Endothelial cell of hepatic sinusoid (primary cell): ENCODE measurements at regions not wholly inside any gene's neighbourhood (a gene's known extent, or its start where the extent isn't known, plus 50 kb on each side); places are given as distances from the start of the nearest gene placed in this dataset.

Source experiments
- in situ Hi-C: cut with HindIII; loops from 2 replicates; pipeline ENCODE4 v1.10.0; 2017; ENCODE audit warnings: low sequenced_read_pairs

- in situ Hi-C loops = no loop called here
Measured at GRCh38 chr2:188848887-188849435, 125.2 kb upstream of the COL3A1 start.

GRCh38 chr2:188850786-188851185 lies 123.4 kb upstream of the COL3A1 start:
- in situ Hi-C loops = no loop called here

GRCh38 chr2:188851311-188851710 lies 122.9 kb upstream of the COL3A1 start:
- in situ Hi-C loops = no loop called here

- in situ Hi-C loops = no loop called here
Measured at GRCh38 chr2:188851826-188852225, 122.3 kb upstream of the COL3A1 start.

- in situ Hi-C loops = no loop called here
Measured at GRCh38 chr2:188852772-188853171, 121.4 kb upstream of the COL3A1 start.

- in situ Hi-C loops = no loop called here
Measured at GRCh38 chr2:188853307-188853706, 120.9 kb upstream of the COL3A1 start.

GRCh38 chr2:188865681-188866080 lies 108.5 kb upstream of the COL3A1 start:
- in situ Hi-C loops = no loop called here

GRCh38 chr2:188869550-188869949 lies 104.6 kb upstream of the COL3A1 start:
- in situ Hi-C loops = no loop called here

GRCh38 chr2:188870289-188870688 lies 103.9 kb upstream of the COL3A1 start:
- in situ Hi-C loops = no loop called here

- in situ Hi-C loops = no loop called here
Measured at GRCh38 chr2:188875104-188875503, 99.1 kb upstream of the COL3A1 start.

- in situ Hi-C loops = no loop called here
Measured at GRCh38 chr2:188878716-188879115, 95.5 kb upstream of the COL3A1 start.

GRCh38 chr2:188880740-188881139 lies 93.4 kb upstream of the COL3A1 start:
- in situ Hi-C loops = no loop called here

GRCh38 chr2:188881434-188881833 lies 92.7 kb upstream of the COL3A1 start:
- in situ Hi-C loops = no loop called here

GRCh38 chr2:188884046-188884445 lies 90.1 kb upstream of the COL3A1 start:
- in situ Hi-C loops = no loop called here

- in situ Hi-C loops = no loop called here
Measured at GRCh38 chr2:188884517-188884916, 89.7 kb upstream of the COL3A1 start.

GRCh38 chr2:188889187-188889586 lies 85.0 kb upstream of the COL3A1 start:
- in situ Hi-C loops = no loop called here

- in situ Hi-C loops = no loop called here
Measured at GRCh38 chr2:188890755-188891154, 83.4 kb upstream of the COL3A1 start.

- in situ Hi-C loops = no loop called here
Measured at GRCh38 chr2:188892636-188893035, 81.5 kb upstream of the COL3A1 start.

- in situ Hi-C loops = no loop called here
Measured at GRCh38 chr2:188893972-188894371, 80.2 kb upstream of the COL3A1 start.

- in situ Hi-C loops = no loop called here
Measured at GRCh38 chr2:188894979-188895378, 79.2 kb upstream of the COL3A1 start.

- in situ Hi-C loops = no loop called here
Measured at GRCh38 chr2:188897096-188897495, 77.1 kb upstream of the COL3A1 start.

- in situ Hi-C loops = no loop called here
Measured at GRCh38 chr2:188898261-188898660, 75.9 kb upstream of the COL3A1 start.

- in situ Hi-C loops = no loop called here
Measured at GRCh38 chr2:188902901-188903491, 71.2 kb upstream of the COL3A1 start.
